ENCODE measurements at regions not wholly inside any gene's neighbourhood (a gene's known extent, or its start where the extent isn't known, plus 50 kb on each side); places are given as distances from the start of the nearest gene placed in this dataset.

- TF ChIP-seq CTCF (IDR thresholded peaks at IDR 0.05) (no peak), POLR2A (IDR thresholded peaks at IDR 0.05) (no peak)
Measured at GRCh38 chr2:12826781-12827180, 110.0 kb downstream of the TRIB2 start.

Measured in right lobe of liver (tissue), 4 donors.